ENCODE measurements at regions not wholly inside any gene's neighbourhood (a gene's known extent, or its start where the extent isn't known, plus 50 kb on each side); places are given as distances from the start of the nearest gene placed in this dataset.
"Not testable (repeated sequence)": the region's sequence is repeated elsewhere in the genome, so short reads cannot be mapped to it uniquely, and the experiment has no call there.

DNA sequence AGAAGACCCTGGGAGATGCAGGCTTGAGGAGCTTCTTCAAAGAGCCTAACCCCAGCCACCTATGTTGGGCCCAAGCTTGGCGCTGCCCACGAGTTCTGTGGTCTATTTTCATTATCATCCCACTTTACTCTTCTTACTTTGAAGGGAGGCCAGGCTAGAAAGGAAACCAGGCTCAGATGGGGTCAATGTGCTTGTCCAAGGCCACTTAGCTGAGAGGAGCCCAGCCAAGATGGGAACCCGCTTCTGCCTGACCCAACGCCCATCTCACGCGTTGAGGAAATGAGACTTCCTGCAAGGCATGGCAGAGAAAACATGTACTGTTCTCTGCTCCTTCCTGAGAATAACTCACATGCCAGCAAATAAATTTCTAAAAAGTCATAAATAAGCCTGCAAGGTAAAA, 486.3 kb upstream of the PROK2 start:
- Mint-ChIP-seq H3K9me3 (peaks cover 0 to 2% (median 0%) of the 10 kb centered on the region in 8 donors), H3K36me3 (no peaks in the 10 kb centered on the region), H3K27ac (peak overlapping the region in 1 of 7 donors; percentile 31), H3K4me3 (peak overlapping the region in 1 of 8 donors; percentile 12), H3K27me3 (no peaks in the 10 kb centered on the region), H3K4me1 (peaks cover 13 to 46% (median 24%) of the 10 kb centered on the region in 4 donors)
- H3K36me3 ChIP-seq (ENCODE audit: insufficient read depth, low read length) = no peaks in the 10 kb centered on the region
- POLR2A ChIA-PET (ENCODE audit: partially characterized antibody) = no interaction called here
- no peak overlapping the region for H3K27ac ChIP-seq (ENCODE audit: low read depth, low read length)
- CTCF ChIA-PET (ENCODE audit: partially characterized antibody) = no interaction called here
- intact Hi-C loops (cut with micrococcal nuclease) = no loop called here
- no peaks in the 10 kb centered on the region for H3K27me3 ChIP-seq (ENCODE audit: insufficient read depth, low read length)
- DNase-seq = no peak
- H3K9me3 ChIP-seq (ENCODE audit: control insufficient read depth in 1 of 2, low read length in 2 of 2) = no peaks in the 10 kb centered on the region
- H3K4me3 ChIP-seq (ENCODE audit: low read length in 2 of 2) = no peak overlapping the region
- peaks cover 33% of the 10 kb centered on the region for H3K4me1 ChIP-seq (ENCODE audit: insufficient read depth, low read length)

DNA sequence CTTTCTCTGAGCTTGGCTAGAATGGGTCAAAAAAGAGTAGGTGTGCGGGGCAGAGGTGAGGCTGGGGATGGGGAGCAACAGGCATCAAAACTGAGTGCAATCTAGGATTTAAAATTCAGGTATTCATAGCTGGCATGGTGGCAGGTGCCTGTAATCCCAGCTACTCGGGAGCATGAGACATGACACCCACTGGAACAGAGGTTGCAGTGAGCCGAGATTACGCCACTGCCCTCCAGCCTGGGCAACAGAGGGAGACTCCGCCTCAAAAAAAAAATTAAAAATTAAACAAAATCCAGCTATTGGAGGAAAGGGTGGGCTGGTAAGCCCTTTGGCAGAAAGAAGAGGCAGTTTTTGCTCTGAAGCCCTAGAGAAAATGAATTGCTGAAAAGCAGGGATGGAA, 485.8 kb upstream of the PROK2 start:
- Mint-ChIP-seq H3K27ac (no peak overlapping the region), H3K27me3 (no peaks in the 10 kb centered on the region), H3K4me1 (peaks cover 13 to 46% (median 24%) of the 10 kb centered on the region in 4 donors), H3K4me3 (peak overlapping the region in 1 of 8 donors; percentile 51), H3K9me3 (peaks cover 0 to 2% (median 0%) of the 10 kb centered on the region in 8 donors), H3K36me3 (no peaks in the 10 kb centered on the region)
- intact Hi-C loops (cut with micrococcal nuclease) = no loop called here
- no peak overlapping the region for H3K27ac ChIP-seq (ENCODE audit: low read depth, low read length)
- H3K36me3 ChIP-seq (ENCODE audit: insufficient read depth, low read length) = no peaks in the 10 kb centered on the region
- H3K9me3 ChIP-seq (ENCODE audit: control insufficient read depth in 1 of 2, low read length in 2 of 2) = no peaks in the 10 kb centered on the region
- POLR2A ChIA-PET (ENCODE audit: partially characterized antibody) = no interaction called here
- no peak for DNase-seq
- H3K4me3 ChIP-seq (ENCODE audit: low read length in 2 of 2) = no peak overlapping the region
- H3K4me1 ChIP-seq (ENCODE audit: insufficient read depth, low read length) = peaks cover 33% of the 10 kb centered on the region
- H3K27me3 ChIP-seq (ENCODE audit: insufficient read depth, low read length) = no peaks in the 10 kb centered on the region
- CTCF ChIA-PET (ENCODE audit: partially characterized antibody) = no interaction called here

DNA sequence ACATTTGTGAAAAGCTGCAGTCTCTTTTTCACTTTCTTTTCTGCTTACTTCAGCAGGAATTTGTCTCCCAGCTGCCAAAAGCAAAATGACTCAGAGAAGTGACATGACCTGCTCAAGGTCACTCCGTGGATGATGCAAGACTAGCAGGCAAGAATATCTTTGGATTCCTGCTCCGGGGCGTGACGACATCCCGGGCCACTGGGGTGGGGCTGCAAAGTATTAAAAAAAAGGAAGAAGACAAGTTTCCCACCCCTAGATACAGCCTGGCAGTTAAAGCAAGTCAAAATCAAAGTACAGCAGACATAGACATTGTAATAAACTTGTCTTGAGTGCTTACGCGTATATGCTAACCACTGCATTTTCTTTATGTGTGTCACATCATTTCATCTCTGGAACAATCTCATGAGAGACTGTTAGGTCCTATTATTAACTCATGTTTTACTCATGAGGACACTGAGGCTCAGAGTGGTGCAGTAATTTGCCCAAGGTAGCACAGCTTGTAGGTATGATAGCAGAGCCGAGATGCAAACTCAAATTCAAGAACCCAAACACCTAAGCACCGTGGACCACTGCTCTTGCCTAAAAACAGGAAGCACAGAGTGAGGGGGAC, 485.2 kb upstream of the PROK2 start:
- Mint-ChIP-seq H3K4me3 (peak overlapping the region in 2 of 8 donors; percentile 10 to 51), H3K9me3 (peaks cover 0 to 2% (median 0%) of the 10 kb centered on the region in 8 donors)

DNA sequence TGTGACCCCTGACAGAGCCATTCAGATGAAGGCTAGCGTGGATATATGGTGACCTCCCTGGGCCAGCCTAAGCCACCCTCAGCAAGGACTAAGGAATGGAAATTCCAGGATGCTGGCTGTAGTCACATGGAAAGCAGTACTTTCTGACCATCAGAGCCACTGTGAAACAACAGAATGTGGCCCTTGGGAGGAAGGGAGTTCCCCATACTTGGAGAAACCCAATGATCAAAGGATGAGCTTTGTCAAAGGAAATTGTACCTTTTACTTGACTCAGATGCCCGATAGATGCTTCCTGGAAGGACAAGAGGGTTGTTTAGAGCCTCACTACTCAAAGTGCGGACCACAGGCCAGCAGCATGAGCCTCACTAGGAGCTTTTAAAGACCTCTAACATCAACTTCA, 484.5 kb upstream of the PROK2 start:
- H3K27ac Mint-ChIP-seq = peak overlapping the region in 1 of 7 donors; percentile 22
- CTCF ChIA-PET (ENCODE audit: partially characterized antibody) = no interaction called here
- H3K4me1 Mint-ChIP-seq = peaks cover 8 to 38% (median 19%) of the 10 kb centered on the region in 4 donors
- no peak overlapping the region for H3K4me3 ChIP-seq (ENCODE audit: low read length in 2 of 2)
- POLR2A ChIA-PET (ENCODE audit: partially characterized antibody) = interaction anchor here (1.0 kb wide), 1 partner anchor 41 kb away, joined by 3 read pairs; no protein-coding TSS in a partner anchor
- no peaks in the 10 kb centered on the region for H3K9me3 ChIP-seq (ENCODE audit: control insufficient read depth in 1 of 2, low read length in 2 of 2)
- no peak for DNase-seq
- H3K36me3 Mint-ChIP-seq = no peaks in the 10 kb centered on the region
- H3K4me1 ChIP-seq (ENCODE audit: insufficient read depth, low read length) = peaks cover 26% of the 10 kb centered on the region
- no peaks in the 10 kb centered on the region for H3K36me3 ChIP-seq (ENCODE audit: insufficient read depth, low read length)
- H3K27me3 Mint-ChIP-seq = no peaks in the 10 kb centered on the region
- H3K27me3 ChIP-seq (ENCODE audit: insufficient read depth, low read length) = no peaks in the 10 kb centered on the region
- H3K4me3 Mint-ChIP-seq = no peak overlapping the region
- peaks cover 0 to 2% (median 0%) of the 10 kb centered on the region in 8 donors for H3K9me3 Mint-ChIP-seq
- no peak overlapping the region for H3K27ac ChIP-seq (ENCODE audit: low read depth, low read length)
- intact Hi-C loops (cut with micrococcal nuclease) = no loop called here

More for the DNA sequence above, 485.2 kb upstream of the PROK2 start:
- Histone ChIP-seq H3K36me3 (ENCODE audit: insufficient read depth, low read length) (no peaks in the 10 kb centered on the region), H3K4me1 (ENCODE audit: insufficient read depth, low read length) (peaks cover 33% of the 10 kb centered on the region), H3K9me3 (ENCODE audit: control insufficient read depth in 1 of 2, low read length in 2 of 2) (no peaks in the 10 kb centered on the region), H3K4me3 (ENCODE audit: low read length in 2 of 2) (no peak overlapping the region), H3K27ac (ENCODE audit: low read depth, low read length) (no peak overlapping the region), H3K27me3 (ENCODE audit: insufficient read depth, low read length) (no peaks in the 10 kb centered on the region)
- Mint-ChIP-seq H3K27ac (no peak overlapping the region), H3K36me3 (no peaks in the 10 kb centered on the region), H3K27me3 (no peaks in the 10 kb centered on the region), H3K4me1 (peaks cover 13 to 45% (median 25%) of the 10 kb centered on the region in 4 donors)
- DNase-seq = no peak
- ChIA-PET POLR2A (ENCODE audit: partially characterized antibody) (interaction anchor here (1.0 kb wide), 1 partner anchor 41 kb away, joined by 3 read pairs; no protein-coding TSS in a partner anchor), CTCF (ENCODE audit: partially characterized antibody) (no interaction called here)
- intact Hi-C loops (cut with micrococcal nuclease) = no loop called here

DNA sequence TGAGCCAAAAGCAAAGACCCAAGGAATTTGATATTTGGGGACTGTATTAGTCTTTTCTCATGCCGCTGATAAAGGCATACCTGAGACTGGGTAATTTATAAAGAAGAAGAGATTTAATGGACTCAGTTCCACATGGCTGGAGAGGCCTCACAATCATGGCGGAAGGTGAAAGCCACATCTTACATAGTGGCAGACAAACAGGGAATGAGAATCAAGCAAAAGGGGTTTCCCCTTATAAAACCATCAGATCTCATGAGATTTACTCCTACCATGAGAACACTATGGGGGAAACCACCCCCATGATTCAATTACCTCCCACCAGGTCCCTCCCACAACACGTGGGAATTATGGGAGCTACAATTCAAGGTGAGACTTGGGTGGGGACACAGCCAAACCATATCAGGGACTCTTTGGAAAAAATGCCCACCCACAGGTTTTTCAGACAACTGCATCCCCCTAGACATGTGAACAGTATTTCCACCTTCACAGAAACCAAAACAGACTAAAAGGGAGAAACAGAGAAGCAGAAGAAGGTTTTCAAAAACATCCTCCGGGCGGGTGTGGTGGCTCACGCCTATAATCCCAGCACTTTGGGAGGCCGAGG, 482.1 kb upstream of the PROK2 start:
- H3K27me3 ChIP-seq (ENCODE audit: insufficient read depth, low read length); H3K27me3 Mint-ChIP-seq; H3K27ac Mint-ChIP-seq; POLR2A ChIA-PET (ENCODE audit: partially characterized antibody); H3K4me3 Mint-ChIP-seq; H3K36me3 ChIP-seq (ENCODE audit: insufficient read depth, low read length); DNase-seq; H3K27ac ChIP-seq (ENCODE audit: low read depth, low read length); H3K9me3 ChIP-seq (ENCODE audit: control insufficient read depth in 1 of 2, low read length in 2 of 2); H3K9me3 Mint-ChIP-seq; CTCF ChIA-PET (ENCODE audit: partially characterized antibody); H3K4me3 ChIP-seq (ENCODE audit: low read length in 2 of 2); intact Hi-C loops (cut with micrococcal nuclease); H3K36me3 Mint-ChIP-seq: not testable (repeated sequence)
- peaks cover 14% of the 10 kb centered on the region for H3K4me1 ChIP-seq (ENCODE audit: insufficient read depth, low read length)
- peaks cover 3 to 18% (median 11%) of the 10 kb centered on the region in 4 donors for H3K4me1 Mint-ChIP-seq

DNA sequence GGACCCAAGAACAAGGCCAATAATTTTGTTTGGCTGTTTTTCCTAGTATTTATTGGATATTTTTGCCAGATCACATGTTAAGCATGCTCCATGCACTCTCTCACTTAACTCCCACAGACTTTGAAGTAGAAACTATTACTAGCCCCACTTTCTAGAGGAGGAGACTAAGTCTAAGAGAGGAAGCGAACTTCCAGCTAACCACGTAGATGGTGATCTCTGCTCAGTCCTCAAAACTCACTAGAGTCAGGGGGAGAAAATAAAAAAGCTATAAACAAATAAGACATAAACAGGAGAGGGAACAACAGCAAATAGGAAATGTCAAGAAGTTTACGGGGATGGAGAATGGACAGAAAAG, 481.0 kb upstream of the PROK2 start:
- DNase-seq = no peak
- POLR2A ChIA-PET (ENCODE audit: partially characterized antibody) = no interaction called here
- intact Hi-C loops (cut with micrococcal nuclease) = no loop called here
- no peak overlapping the region for H3K4me3 Mint-ChIP-seq
- Histone ChIP-seq H3K27me3 (ENCODE audit: insufficient read depth, low read length) (no peaks in the 10 kb centered on the region), H3K4me1 (ENCODE audit: insufficient read depth, low read length) (peaks cover 14% of the 10 kb centered on the region), H3K9me3 (ENCODE audit: control insufficient read depth in 1 of 2, low read length in 2 of 2) (no peaks in the 10 kb centered on the region), H3K27ac (ENCODE audit: low read depth, low read length) (no peak overlapping the region), H3K4me3 (ENCODE audit: low read length in 2 of 2) (no peak overlapping the region), H3K36me3 (ENCODE audit: insufficient read depth, low read length) (no peaks in the 10 kb centered on the region)
- peaks cover 0 to 1% of the 10 kb centered on the region in 2 donors for H3K27me3 Mint-ChIP-seq
- no peaks in the 10 kb centered on the region for H3K36me3 Mint-ChIP-seq
- H3K9me3 Mint-ChIP-seq = no peaks in the 10 kb centered on the region
- CTCF ChIA-PET (ENCODE audit: partially characterized antibody) = no interaction called here
- peaks cover 0 to 13% (median 6%) of the 10 kb centered on the region in 4 donors for H3K4me1 Mint-ChIP-seq
- peak overlapping the region in 1 of 7 donors; percentile 11 for H3K27ac Mint-ChIP-seq

DNA sequence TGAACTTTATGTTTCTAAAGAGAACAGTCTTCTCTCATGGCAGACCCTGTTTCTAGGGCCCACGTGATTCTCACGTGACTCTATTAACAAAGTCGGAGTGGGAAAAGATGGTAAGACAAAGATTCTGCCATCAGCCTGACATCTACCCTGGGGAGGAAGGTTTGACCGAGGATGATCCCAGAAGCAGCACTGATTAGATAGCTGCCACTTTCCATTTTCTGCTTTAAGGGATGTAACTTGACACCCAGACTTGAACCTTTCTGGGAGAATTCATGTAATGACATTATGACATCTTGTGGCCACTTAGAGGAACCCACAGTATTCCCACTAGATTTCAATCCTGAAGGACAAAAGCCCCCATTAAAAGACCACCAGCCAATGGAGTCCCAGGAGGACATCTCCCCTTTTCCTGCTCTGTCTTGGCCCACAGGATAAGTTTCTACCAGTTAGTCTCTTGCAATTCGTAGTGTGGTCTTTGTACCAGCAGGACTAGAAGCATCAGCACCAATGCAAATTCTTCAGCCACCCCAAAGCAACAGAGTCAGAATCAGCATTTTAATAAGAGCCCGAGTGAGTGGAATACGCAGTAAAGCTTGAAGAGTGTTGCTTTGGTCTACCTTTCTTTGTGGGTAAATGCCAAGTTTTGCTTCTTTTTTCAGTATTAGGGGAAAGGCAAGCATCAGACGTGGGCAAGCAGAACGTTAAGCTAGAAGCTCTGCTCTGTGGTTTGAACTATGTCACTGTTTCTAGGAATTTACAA, 480.5 kb upstream of the PROK2 start:
- H3K4me1 ChIP-seq (ENCODE audit: insufficient read depth, low read length) = peaks cover 12% of the 10 kb centered on the region
- no peak overlapping the region for H3K4me3 Mint-ChIP-seq
- H3K36me3 ChIP-seq (ENCODE audit: insufficient read depth, low read length) = no peaks in the 10 kb centered on the region
- H3K27ac ChIP-seq (ENCODE audit: low read depth, low read length) = no peak overlapping the region
- ChIA-PET CTCF (ENCODE audit: partially characterized antibody) (no interaction called here), POLR2A (ENCODE audit: partially characterized antibody) (no interaction called here)
- H3K4me1 Mint-ChIP-seq = peaks cover 0 to 12% (median 6%) of the 10 kb centered on the region in 4 donors
- H3K36me3 Mint-ChIP-seq = no peaks in the 10 kb centered on the region
- peaks cover 0 to 1% of the 10 kb centered on the region in 2 donors for H3K27me3 Mint-ChIP-seq
- intact Hi-C loops (cut with micrococcal nuclease) = no loop called here
- no peak overlapping the region for H3K4me3 ChIP-seq (ENCODE audit: low read length in 2 of 2)
- no peak for DNase-seq
- H3K27me3 ChIP-seq (ENCODE audit: insufficient read depth, low read length) = no peaks in the 10 kb centered on the region
- no peaks in the 10 kb centered on the region for H3K9me3 Mint-ChIP-seq
- peak overlapping the region in 1 of 7 donors; percentile 11 for H3K27ac Mint-ChIP-seq
- no peaks in the 10 kb centered on the region for H3K9me3 ChIP-seq (ENCODE audit: control insufficient read depth in 1 of 2, low read length in 2 of 2)

Data from CD4-positive, alpha-beta memory T cell (primary cell).